ENCODE measurements at regions not wholly inside any gene's neighbourhood (a gene's known extent, or its start where the extent isn't known, plus 50 kb on each side); places are given as distances from the start of the nearest gene placed in this dataset.

GRCh38 chr4:81620442-81620841 is 148.7 kb upstream of the RASGEF1B start:
- H3K4me1 ChIP-seq (ENCODE audit: control insufficient read depth, insufficient read depth, low read length) = peaks cover 8% of the 10 kb centered on the region
- no peak for DNase-seq (ENCODE audit: low read depth)
- H3K27me3 ChIP-seq (replicated peaks; ENCODE audit: control insufficient read depth, insufficient read depth, low read length) = no peaks in the 10 kb centered on the region
- no peaks in the 10 kb centered on the region for H3K36me3 ChIP-seq (ENCODE audit: control insufficient read depth, insufficient read depth, low read length, severe bottlenecking)
- H3K9ac ChIP-seq (ENCODE audit: low read length) = no peak overlapping the region
- no peak overlapping the region for H3K4me3 ChIP-seq (ENCODE audit: low read length)
- no peaks in the 10 kb centered on the region for H3K9me3 ChIP-seq (ENCODE audit: control insufficient read depth, low read length)

GRCh38 chr4:81617545-81617944 is 145.8 kb upstream of the RASGEF1B start:
- peaks cover 8% of the 10 kb centered on the region for H3K4me1 ChIP-seq (ENCODE audit: control insufficient read depth, insufficient read depth, low read length)
- H3K9ac ChIP-seq (ENCODE audit: low read length) = no peak overlapping the region
- no peak for DNase-seq (ENCODE audit: low read depth)
- H3K9me3 ChIP-seq (ENCODE audit: control insufficient read depth, low read length) = no peaks in the 10 kb centered on the region
- H3K27me3 ChIP-seq (replicated peaks; ENCODE audit: control insufficient read depth, insufficient read depth, low read length) = no peaks in the 10 kb centered on the region
- H3K36me3 ChIP-seq (ENCODE audit: control insufficient read depth, insufficient read depth, low read length, severe bottlenecking) = no peaks in the 10 kb centered on the region
- no peak overlapping the region for H3K4me3 ChIP-seq (ENCODE audit: low read length)

- DNase-seq (ENCODE audit: low read depth) = no peak
- H3K4me3 ChIP-seq (ENCODE audit: low read length) = no peak overlapping the region
- no peaks in the 10 kb centered on the region for H3K36me3 ChIP-seq (ENCODE audit: control insufficient read depth, insufficient read depth, low read length, severe bottlenecking)
- no peaks in the 10 kb centered on the region for H3K27me3 ChIP-seq (replicated peaks; ENCODE audit: control insufficient read depth, insufficient read depth, low read length)
- peaks cover 20% of the 10 kb centered on the region for H3K4me1 ChIP-seq (ENCODE audit: control insufficient read depth, insufficient read depth, low read length)
- H3K9ac ChIP-seq (ENCODE audit: low read length) = no peak overlapping the region
- no peaks in the 10 kb centered on the region for H3K9me3 ChIP-seq (ENCODE audit: control insufficient read depth, low read length)
These were observed 139.5 kb upstream of the RASGEF1B start for GRCh38 chr4:81611221-81611620.

GRCh38 chr4:81609844-81610243 is 138.1 kb upstream of the RASGEF1B start:
- Histone ChIP-seq H3K9ac (ENCODE audit: low read length) (no peak overlapping the region), H3K4me3 (ENCODE audit: low read length) (no peak overlapping the region), H3K4me1 (ENCODE audit: control insufficient read depth, insufficient read depth, low read length) (peaks cover 23% of the 10 kb centered on the region), H3K36me3 (ENCODE audit: control insufficient read depth, insufficient read depth, low read length, severe bottlenecking) (no peaks in the 10 kb centered on the region), H3K27me3 (replicated peaks; ENCODE audit: control insufficient read depth, insufficient read depth, low read length) (no peaks in the 10 kb centered on the region), H3K9me3 (ENCODE audit: control insufficient read depth, low read length) (no peaks in the 10 kb centered on the region)
- no peak for DNase-seq (ENCODE audit: low read depth)

GRCh38 chr4:81607950-81608349 is 136.2 kb upstream of the RASGEF1B start:
- DNase-seq (ENCODE audit: low read depth) = no peak
- H3K36me3 ChIP-seq (ENCODE audit: control insufficient read depth, insufficient read depth, low read length, severe bottlenecking) = no peaks in the 10 kb centered on the region

GRCh38 chr4:81606801-81607501 is 135.2 kb upstream of the RASGEF1B start:
- Histone ChIP-seq H3K27me3 (replicated peaks; ENCODE audit: control insufficient read depth, insufficient read depth, low read length) (no peaks in the 10 kb centered on the region), H3K36me3 (ENCODE audit: control insufficient read depth, insufficient read depth, low read length, severe bottlenecking) (no peaks in the 10 kb centered on the region), H3K9ac (ENCODE audit: low read length) (no peak overlapping the region), H3K4me1 (ENCODE audit: control insufficient read depth, insufficient read depth, low read length) (peaks cover 23% of the 10 kb centered on the region), H3K4me3 (ENCODE audit: low read length) (no peak overlapping the region), H3K9me3 (ENCODE audit: control insufficient read depth, low read length) (no peaks in the 10 kb centered on the region)
- no peak for DNase-seq (ENCODE audit: low read depth)

More at GRCh38 chr4:81607950-81608349, 136.2 kb upstream of the RASGEF1B start:
- Histone ChIP-seq H3K9ac (ENCODE audit: low read length) (no peak overlapping the region), H3K9me3 (ENCODE audit: control insufficient read depth, low read length) (no peaks in the 10 kb centered on the region), H3K4me1 (ENCODE audit: control insufficient read depth, insufficient read depth, low read length) (peaks cover 23% of the 10 kb centered on the region), H3K4me3 (ENCODE audit: low read length) (no peak overlapping the region), H3K27me3 (replicated peaks; ENCODE audit: control insufficient read depth, insufficient read depth, low read length) (no peaks in the 10 kb centered on the region)

- H3K4me3 ChIP-seq (ENCODE audit: low read length) = no peak overlapping the region
- no peaks in the 10 kb centered on the region for H3K36me3 ChIP-seq (ENCODE audit: control insufficient read depth, insufficient read depth, low read length, severe bottlenecking)
- H3K9ac ChIP-seq (ENCODE audit: low read length) = no peak overlapping the region
- no peaks in the 10 kb centered on the region for H3K9me3 ChIP-seq (ENCODE audit: control insufficient read depth, low read length)
- no peaks in the 10 kb centered on the region for H3K27me3 ChIP-seq (replicated peaks; ENCODE audit: control insufficient read depth, insufficient read depth, low read length)
- DNase-seq (ENCODE audit: low read depth) = no peak
- H3K4me1 ChIP-seq (ENCODE audit: control insufficient read depth, insufficient read depth, low read length) = peaks cover 24% of the 10 kb centered on the region
These were observed 134.5 kb upstream of the RASGEF1B start for GRCh38 chr4:81606166-81606565.

GRCh38 chr4:81605271-81605670 is 133.6 kb upstream of the RASGEF1B start:
- no peak overlapping the region for H3K4me3 ChIP-seq (ENCODE audit: low read length)
- DNase-seq (ENCODE audit: low read depth) = no peak
- H3K27me3 ChIP-seq (replicated peaks; ENCODE audit: control insufficient read depth, insufficient read depth, low read length) = no peaks in the 10 kb centered on the region
- H3K4me1 ChIP-seq (ENCODE audit: control insufficient read depth, insufficient read depth, low read length) = peaks cover 32% of the 10 kb centered on the region
- no peaks in the 10 kb centered on the region for H3K9me3 ChIP-seq (ENCODE audit: control insufficient read depth, low read length)
- no peaks in the 10 kb centered on the region for H3K36me3 ChIP-seq (ENCODE audit: control insufficient read depth, insufficient read depth, low read length, severe bottlenecking)
- H3K9ac ChIP-seq (ENCODE audit: low read length) = no peak overlapping the region

- H3K36me3 ChIP-seq (ENCODE audit: control insufficient read depth, insufficient read depth, low read length, severe bottlenecking) = no peaks in the 10 kb centered on the region
- no peaks in the 10 kb centered on the region for H3K9me3 ChIP-seq (ENCODE audit: control insufficient read depth, low read length)
- no peak overlapping the region for H3K4me3 ChIP-seq (ENCODE audit: low read length)
- peaks cover 37% of the 10 kb centered on the region for H3K4me1 ChIP-seq (ENCODE audit: control insufficient read depth, insufficient read depth, low read length)
- no peaks in the 10 kb centered on the region for H3K27me3 ChIP-seq (replicated peaks; ENCODE audit: control insufficient read depth, insufficient read depth, low read length)
- peak; percentile 1 for DNase-seq (ENCODE audit: low read depth)
- H3K9ac ChIP-seq (ENCODE audit: low read length) = no peak overlapping the region
These were observed 133.0 kb upstream of the RASGEF1B start for GRCh38 chr4:81604683-81605218.

- H3K36me3 ChIP-seq (ENCODE audit: control insufficient read depth, insufficient read depth, low read length, severe bottlenecking) = no peaks in the 10 kb centered on the region
- no peak overlapping the region for H3K4me3 ChIP-seq (ENCODE audit: low read length)
- no peak for DNase-seq (ENCODE audit: low read depth)
- no peak overlapping the region for H3K9ac ChIP-seq (ENCODE audit: low read length)
- peaks cover 39% of the 10 kb centered on the region for H3K4me1 ChIP-seq (ENCODE audit: control insufficient read depth, insufficient read depth, low read length)
- peaks cover 5% of the 10 kb centered on the region for H3K9me3 ChIP-seq (ENCODE audit: control insufficient read depth, low read length)
- H3K27me3 ChIP-seq (replicated peaks; ENCODE audit: control insufficient read depth, insufficient read depth, low read length) = no peaks in the 10 kb centered on the region
These were observed 131.1 kb upstream of the RASGEF1B start for GRCh38 chr4:81602854-81603253.

GRCh38 chr4:81601358-81601694 is 129.6 kb upstream of the RASGEF1B start:
- no peak overlapping the region for H3K4me3 ChIP-seq (ENCODE audit: low read length)
- no peaks in the 10 kb centered on the region for H3K27me3 ChIP-seq (replicated peaks; ENCODE audit: control insufficient read depth, insufficient read depth, low read length)
- no peak overlapping the region for H3K9ac ChIP-seq (ENCODE audit: low read length)
- H3K9me3 ChIP-seq (ENCODE audit: control insufficient read depth, low read length) = peaks cover 7% of the 10 kb centered on the region
- peaks cover 24% of the 10 kb centered on the region for H3K4me1 ChIP-seq (ENCODE audit: control insufficient read depth, insufficient read depth, low read length)
- no peaks in the 10 kb centered on the region for H3K36me3 ChIP-seq (ENCODE audit: control insufficient read depth, insufficient read depth, low read length, severe bottlenecking)
- DNase-seq (ENCODE audit: low read depth) = no peak

All from adipocyte (in vitro differentiated cells).